AG09309 (cell line): ENCODE measurements at regions not wholly inside any gene's neighbourhood (a gene's known extent, or its start where the extent isn't known, plus 50 kb on each side); places are given as distances from the start of the nearest gene placed in this dataset.

Experiments
- DNase-seq: peaks from one replicate; pipeline ENCODE4 v3.0.0-alpha.2; 2010; ENCODE audit warnings: low read depth
- H3K4me3 ChIP-seq: 2 replicates; pipeline ENCODE4 v1.5.1; 2011; ENCODE audit warnings: mild to moderate bottlenecking, low read depth, low read length, moderate library complexity; ENCODE audit not compliant: control insufficient read depth
- TF ChIP-seq, protein P1 (sequence below): IDR thresholded peaks from 2 replicates; pipeline ENCODE4 v1.5.1; 2011; ENCODE audit warnings: mild to moderate bottlenecking, low read depth, low read length, inconsistent platforms; ENCODE audit not compliant: insufficient read depth, control insufficient read depth; ENCODE audit errors: missing control alignments

DNA sequence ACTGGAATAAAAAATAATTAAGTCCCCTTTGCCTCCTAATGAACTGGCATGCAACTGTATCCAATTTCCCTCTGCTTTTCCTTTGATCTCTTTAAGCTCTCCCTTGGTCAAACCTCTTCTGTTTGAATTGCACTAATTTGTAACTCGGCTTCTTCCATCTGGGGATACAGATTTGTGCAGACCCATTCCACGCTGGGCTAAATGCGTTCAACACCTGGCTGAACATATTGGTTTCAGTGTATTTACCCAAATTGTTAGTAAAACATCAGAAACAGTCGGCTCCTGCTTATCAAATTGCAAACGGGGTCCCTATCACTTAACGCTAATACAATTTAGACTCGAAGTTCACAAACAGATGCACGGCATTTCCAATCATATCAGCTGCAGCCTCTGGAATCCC, 124.9 kb upstream of the TAPT1 start:
- H3K4me3 ChIP-seq = no peak overlapping the region
- TF ChIP-seq, protein P1, sequence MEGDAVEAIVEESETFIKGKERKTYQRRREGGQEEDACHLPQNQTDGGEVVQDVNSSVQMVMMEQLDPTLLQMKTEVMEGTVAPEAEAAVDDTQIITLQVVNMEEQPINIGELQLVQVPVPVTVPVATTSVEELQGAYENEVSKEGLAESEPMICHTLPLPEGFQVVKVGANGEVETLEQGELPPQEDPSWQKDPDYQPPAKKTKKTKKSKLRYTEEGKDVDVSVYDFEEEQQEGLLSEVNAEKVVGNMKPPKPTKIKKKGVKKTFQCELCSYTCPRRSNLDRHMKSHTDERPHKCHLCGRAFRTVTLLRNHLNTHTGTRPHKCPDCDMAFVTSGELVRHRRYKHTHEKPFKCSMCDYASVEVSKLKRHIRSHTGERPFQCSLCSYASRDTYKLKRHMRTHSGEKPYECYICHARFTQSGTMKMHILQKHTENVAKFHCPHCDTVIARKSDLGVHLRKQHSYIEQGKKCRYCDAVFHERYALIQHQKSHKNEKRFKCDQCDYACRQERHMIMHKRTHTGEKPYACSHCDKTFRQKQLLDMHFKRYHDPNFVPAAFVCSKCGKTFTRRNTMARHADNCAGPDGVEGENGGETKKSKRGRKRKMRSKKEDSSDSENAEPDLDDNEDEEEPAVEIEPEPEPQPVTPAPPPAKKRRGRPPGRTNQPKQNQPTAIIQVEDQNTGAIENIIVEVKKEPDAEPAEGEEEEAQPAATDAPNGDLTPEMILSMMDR = no peak
- DNase-seq = no peak

DNA sequence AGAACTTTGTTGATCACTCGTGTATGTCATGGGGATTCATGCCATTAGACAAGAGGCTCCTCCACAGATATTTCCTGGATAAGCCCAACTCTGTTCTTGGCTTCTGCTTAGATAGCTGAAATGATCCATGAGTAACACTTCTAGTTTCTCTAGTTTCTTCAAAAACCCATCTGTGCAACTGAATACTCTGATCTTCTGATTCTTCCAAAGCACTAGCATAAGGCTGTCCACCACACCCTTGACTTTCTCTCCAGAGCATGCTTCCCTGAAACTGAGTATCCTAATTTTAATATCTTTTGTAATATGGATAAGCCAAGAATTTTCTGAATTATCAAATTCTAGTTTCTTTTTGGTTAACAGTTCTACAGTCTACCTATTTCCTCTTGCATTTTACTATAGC, 118.6 kb upstream of the TAPT1 start:
- no peak for DNase-seq
- TF ChIP-seq, protein P1 = no peak
- H3K4me3 ChIP-seq = no peak overlapping the region

GRCh38 chr4:16337936-16338335, 111.7 kb upstream of the TAPT1 start:
- TF ChIP-seq, protein P1 = no peak
- no peak for DNase-seq
- H3K4me3 ChIP-seq = no peak overlapping the region

GRCh38 chr4:16334601-16335000, 108.3 kb upstream of the TAPT1 start:
- TF ChIP-seq, protein P1 = no peak
- no peak for DNase-seq
- no peak overlapping the region for H3K4me3 ChIP-seq

DNA sequence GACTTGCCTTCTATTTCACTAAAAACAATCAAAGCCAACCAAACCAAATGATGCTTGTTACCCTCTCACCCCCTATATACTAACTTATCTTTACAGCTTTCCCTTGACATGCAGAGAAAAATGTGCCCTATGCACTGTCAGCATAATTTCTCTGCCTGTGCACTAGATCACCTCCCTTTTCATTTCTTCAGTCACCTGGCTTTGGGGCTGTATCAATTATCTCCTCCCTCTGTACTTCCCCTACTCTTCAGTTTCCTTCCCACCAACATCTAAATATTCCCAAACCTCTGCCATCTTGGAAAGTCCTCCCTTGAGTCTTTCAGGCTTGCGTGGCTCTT, 103.5 kb upstream of the TAPT1 start:
- TF ChIP-seq, protein P1 = no peak
- DNase-seq = no peak

DNA sequence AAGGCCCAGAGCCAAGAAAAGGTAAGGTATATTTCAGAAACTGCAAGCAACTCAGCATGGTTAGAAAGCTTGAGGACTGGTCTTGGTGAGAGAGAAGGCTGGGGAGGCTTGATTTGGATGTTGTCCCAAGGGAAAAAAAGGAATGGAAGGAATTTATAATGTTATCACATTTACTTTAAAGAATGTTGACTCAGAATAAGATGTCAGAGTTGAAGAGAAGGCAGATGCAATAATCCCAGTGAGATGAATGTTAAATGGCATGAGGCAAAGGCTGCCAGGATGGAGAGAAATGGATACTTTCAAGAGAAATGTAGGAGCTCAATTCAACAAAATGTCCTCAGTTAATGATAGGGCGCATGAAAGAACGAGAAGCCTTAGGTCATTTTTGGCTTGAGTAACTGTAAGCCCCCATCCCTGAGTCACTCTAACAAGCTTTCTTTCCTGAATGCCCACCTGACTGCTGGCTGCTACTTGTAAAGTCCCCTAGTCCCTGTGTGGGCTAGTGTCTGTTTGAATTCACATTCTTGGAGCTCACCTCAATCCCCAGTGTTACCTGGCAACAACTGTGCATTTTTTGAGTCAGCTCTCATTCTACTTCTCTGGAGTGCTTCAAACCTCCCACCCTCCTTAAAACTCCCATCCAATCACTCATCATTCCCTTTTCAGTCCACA, 103.0 kb upstream of the TAPT1 start:
- no peak for DNase-seq
- no peak overlapping the region for H3K4me3 ChIP-seq
- TF ChIP-seq, protein P1 = no peak

More for the DNA sequence above, 103.5 kb upstream of the TAPT1 start:
- H3K4me3 ChIP-seq = no peak overlapping the region
